ENCODE measurements at regions not wholly inside any gene's neighbourhood (a gene's known extent, or its start where the extent isn't known, plus 50 kb on each side); places are given as distances from the start of the nearest gene placed in this dataset.
"Not testable (repeated sequence)": the region's sequence is repeated elsewhere in the genome, so short reads cannot be mapped to it uniquely, and the experiment has no call there.

- no peaks in the 10 kb centered on the region for H3K36me3 ChIP-seq (replicated peaks; ENCODE audit: control insufficient read depth, insufficient read depth, low read length)
- H3K4me3 ChIP-seq (ENCODE audit: insufficient read depth, low read depth, low read length) = no peak overlapping the region
- DNase-seq = no peak
- no peaks in the 10 kb centered on the region for H3K27me3 ChIP-seq (ENCODE audit: control insufficient read depth, insufficient read depth, low read length)
Measured at GRCh38 chr6:109253366-109253765, 128.9 kb downstream of the CD164 start.

- Histone ChIP-seq H3K27me3 (ENCODE audit: control insufficient read depth, insufficient read depth, low read length) (no peaks in the 10 kb centered on the region), H3K36me3 (replicated peaks; ENCODE audit: control insufficient read depth, insufficient read depth, low read length) (no peaks in the 10 kb centered on the region), H3K4me3 (ENCODE audit: insufficient read depth, low read depth, low read length) (no peak overlapping the region)
- DNase-seq = no peak
Measured at GRCh38 chr6:109252261-109253041, 129.8 kb downstream of the CD164 start.

GRCh38 chr6:109251839-109252238 is 130.4 kb downstream of the CD164 start:
- no peaks in the 10 kb centered on the region for H3K36me3 ChIP-seq (replicated peaks; ENCODE audit: control insufficient read depth, insufficient read depth, low read length)
- no peaks in the 10 kb centered on the region for H3K27me3 ChIP-seq (ENCODE audit: control insufficient read depth, insufficient read depth, low read length)
- H3K4me3 ChIP-seq (ENCODE audit: insufficient read depth, low read depth, low read length) = no peak overlapping the region
- DNase-seq = no peak

- DNase-seq; H3K36me3 ChIP-seq (replicated peaks; ENCODE audit: control insufficient read depth, insufficient read depth, low read length); H3K27me3 ChIP-seq (ENCODE audit: control insufficient read depth, insufficient read depth, low read length): not testable (repeated sequence)
- peak overlapping the region; percentile 22; the same call in 1 of the 2 replicates for H3K4me3 ChIP-seq (ENCODE audit: insufficient read depth, low read depth, low read length)
Measured at GRCh38 chr6:109250544-109251156, 131.6 kb downstream of the CD164 start.

- no peaks in the 10 kb centered on the region for H3K36me3 ChIP-seq (replicated peaks; ENCODE audit: control insufficient read depth, insufficient read depth, low read length)
- H3K4me3 ChIP-seq (ENCODE audit: insufficient read depth, low read depth, low read length) = no peak overlapping the region
- H3K27me3 ChIP-seq (ENCODE audit: control insufficient read depth, insufficient read depth, low read length) = no peaks in the 10 kb centered on the region
- DNase-seq = no peak
Measured at GRCh38 chr6:109243863-109244825, 138.1 kb downstream of the CD164 start.

- Histone ChIP-seq H3K27me3 (ENCODE audit: control insufficient read depth, insufficient read depth, low read length) (no peaks in the 10 kb centered on the region), H3K4me3 (ENCODE audit: insufficient read depth, low read depth, low read length) (no peak overlapping the region), H3K36me3 (replicated peaks; ENCODE audit: control insufficient read depth, insufficient read depth, low read length) (no peaks in the 10 kb centered on the region)
- no peak for DNase-seq
Measured at GRCh38 chr6:109242925-109243324, 139.3 kb downstream of the CD164 start.

- no peak for DNase-seq
- no peaks in the 10 kb centered on the region for H3K27me3 ChIP-seq (ENCODE audit: control insufficient read depth, insufficient read depth, low read length)
- no peak overlapping the region for H3K4me3 ChIP-seq (ENCODE audit: insufficient read depth, low read depth, low read length)
- no peaks in the 10 kb centered on the region for H3K36me3 ChIP-seq (replicated peaks; ENCODE audit: control insufficient read depth, insufficient read depth, low read length)
Measured at GRCh38 chr6:109242029-109242428, 140.2 kb downstream of the CD164 start.

GRCh38 chr6:109241199-109241598 is 141.1 kb downstream of the CD164 start:
- no peak for DNase-seq
- Histone ChIP-seq H3K27me3 (ENCODE audit: control insufficient read depth, insufficient read depth, low read length) (no peaks in the 10 kb centered on the region), H3K4me3 (ENCODE audit: insufficient read depth, low read depth, low read length) (no peak overlapping the region), H3K36me3 (replicated peaks; ENCODE audit: control insufficient read depth, insufficient read depth, low read length) (no peaks in the 10 kb centered on the region)

- Histone ChIP-seq H3K4me3 (ENCODE audit: insufficient read depth, low read depth, low read length) (no peak overlapping the region), H3K36me3 (replicated peaks; ENCODE audit: control insufficient read depth, insufficient read depth, low read length) (no peaks in the 10 kb centered on the region), H3K27me3 (ENCODE audit: control insufficient read depth, insufficient read depth, low read length) (no peaks in the 10 kb centered on the region)
- DNase-seq = peak; percentile 19
Measured at GRCh38 chr6:109240370-109241084, 141.7 kb downstream of the CD164 start.

- Histone ChIP-seq H3K27me3 (ENCODE audit: control insufficient read depth, insufficient read depth, low read length) (no peaks in the 10 kb centered on the region), H3K4me3 (ENCODE audit: insufficient read depth, low read depth, low read length) (no peak overlapping the region), H3K36me3 (replicated peaks; ENCODE audit: control insufficient read depth, insufficient read depth, low read length) (no peaks in the 10 kb centered on the region)
- DNase-seq = no peak
Measured at GRCh38 chr6:109239651-109240321, 142.5 kb downstream of the CD164 start.

GRCh38 chr6:109239160-109239559 is 143.1 kb downstream of the CD164 start:
- Histone ChIP-seq H3K36me3 (replicated peaks; ENCODE audit: control insufficient read depth, insufficient read depth, low read length) (no peaks in the 10 kb centered on the region), H3K27me3 (ENCODE audit: control insufficient read depth, insufficient read depth, low read length) (no peaks in the 10 kb centered on the region), H3K4me3 (ENCODE audit: insufficient read depth, low read depth, low read length) (no peak overlapping the region)
- no peak for DNase-seq

GRCh38 chr6:109238396-109238795 is 143.1 kb downstream of the CEP57L1 start:
- no peak for DNase-seq
- no peak overlapping the region for H3K4me3 ChIP-seq (ENCODE audit: insufficient read depth, low read depth, low read length)

GRCh38 chr6:109237986-109238329 is 142.7 kb downstream of the CEP57L1 start:
- H3K4me3 ChIP-seq (ENCODE audit: insufficient read depth, low read depth, low read length) = no peak overlapping the region
- no peak for DNase-seq
- no peaks in the 10 kb centered on the region for H3K36me3 ChIP-seq (replicated peaks; ENCODE audit: control insufficient read depth, insufficient read depth, low read length)
- H3K27me3 ChIP-seq (ENCODE audit: control insufficient read depth, insufficient read depth, low read length) = no peaks in the 10 kb centered on the region

More at GRCh38 chr6:109238396-109238795, 143.1 kb downstream of the CEP57L1 start:
- Histone ChIP-seq H3K27me3 (ENCODE audit: control insufficient read depth, insufficient read depth, low read length) (no peaks in the 10 kb centered on the region), H3K36me3 (replicated peaks; ENCODE audit: control insufficient read depth, insufficient read depth, low read length) (no peaks in the 10 kb centered on the region)

All from H7 (cell line).